Subcutaneous abdominal adipose tissue (tissue), 5 donors: ENCODE measurements at regions not wholly inside any gene's neighbourhood (a gene's known extent, or its start where the extent isn't known, plus 50 kb on each side); places are given as distances from the start of the nearest gene placed in this dataset.

Source experiments
- H3K27ac ChIP-seq: one replicate; pipeline ENCODE4 v1.7.0; 2013; ENCODE audit warnings: low read depth, mild to moderate bottlenecking, inconsistent platforms, low read length, moderate library complexity
- H3K27me3 ChIP-seq, 5 donors: one replicate each; pipeline ENCODE4 v1.7.0; 2013; ENCODE audit warnings: low read length in 5 of 5, inconsistent platforms in 1 of 5; ENCODE audit not compliant: control insufficient read depth in 5 of 5, insufficient read depth in 4 of 5
- H3K36me3 ChIP-seq, 5 donors: one replicate each; pipeline ENCODE4 v1.7.0; 2013; ENCODE audit warnings: low read length in 5 of 5; ENCODE audit not compliant: control insufficient read depth in 5 of 5, insufficient read depth in 5 of 5
- H3K4me1 ChIP-seq, 5 donors: one replicate each; pipeline ENCODE4 v1.7.0; 2013; ENCODE audit warnings: low read length in 5 of 5, mild to moderate bottlenecking in 3 of 5, moderate library complexity in 1 of 5; ENCODE audit not compliant: control insufficient read depth in 5 of 5, insufficient read depth in 5 of 5
- H3K4me3 ChIP-seq, 5 donors: one replicate each; pipeline ENCODE4 v1.7.0; 2013; ENCODE audit warnings: low read length in 5 of 5, low read depth in 1 of 5
- H3K9ac ChIP-seq, 5 donors: one replicate each; pipeline ENCODE4 v1.7.0; 2013; ENCODE audit warnings: low read length in 5 of 5, mild to moderate bottlenecking in 4 of 5, moderate library complexity in 3 of 5
- H3K9me3 ChIP-seq, 5 donors: one replicate each; pipeline ENCODE4 v1.7.0; 2013; ENCODE audit warnings: low read length in 5 of 5; ENCODE audit not compliant: control insufficient read depth in 5 of 5
- donor health status: healthy.
- donor health status: healthy.
- donor health status: healthy.
- donor health status: healthy.
- donor health status: healthy.

DNA sequence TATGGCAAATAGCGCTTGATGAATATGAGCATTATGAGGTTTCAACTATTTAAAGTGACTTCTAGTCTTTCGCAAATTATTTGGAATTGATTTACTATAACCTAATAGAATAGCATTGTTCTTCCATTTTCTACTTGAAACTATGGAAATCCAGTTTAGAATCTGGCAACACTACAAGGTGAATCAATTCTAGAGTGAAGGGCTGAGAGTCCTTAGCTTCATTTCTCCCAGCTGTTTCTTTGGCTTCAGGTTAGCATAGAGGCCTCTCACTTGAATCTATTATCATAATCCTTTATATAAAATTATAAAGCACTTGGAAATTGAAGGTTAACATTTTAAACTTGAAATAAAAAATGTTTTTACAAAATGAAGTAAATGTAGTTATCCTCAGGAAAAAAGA is 318.8 kb downstream of the CCDC85A start:
- no peaks in the 10 kb centered on the region for H3K4me1 ChIP-seq

DNA sequence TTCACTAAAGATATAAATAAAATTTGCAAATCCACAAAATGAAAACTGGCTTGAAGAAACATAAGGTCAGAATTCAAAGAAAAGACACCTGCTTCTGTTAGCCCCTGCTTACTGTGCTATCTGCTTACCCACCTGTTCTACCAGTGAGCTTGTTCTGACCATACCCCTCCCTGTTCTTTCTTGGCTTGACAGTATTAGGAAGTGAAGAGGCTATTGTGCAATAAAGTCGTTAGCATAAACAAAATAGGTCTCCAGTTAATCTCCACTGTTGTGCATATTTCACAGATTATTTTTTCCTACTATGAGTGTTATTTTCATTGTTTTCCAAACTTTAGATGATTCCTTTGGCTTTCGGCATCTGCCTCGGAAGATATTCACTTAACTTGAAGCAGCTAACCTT is 322.1 kb downstream of the CCDC85A start:
- Histone ChIP-seq H3K9me3 (no peaks in the 10 kb centered on the region), H3K9ac (no peak overlapping the region), H3K27me3 (no peaks in the 10 kb centered on the region), H3K36me3 (no peaks in the 10 kb centered on the region), H3K27ac (no peak overlapping the region), H3K4me3 (no peak overlapping the region), H3K4me1 (no peaks in the 10 kb centered on the region)

More for the DNA sequence above, 318.8 kb downstream of the CCDC85A start:
- no peak overlapping the region for H3K9ac ChIP-seq
- no peak overlapping the region for H3K4me3 ChIP-seq
- H3K27me3 ChIP-seq = no peaks in the 10 kb centered on the region
- no peak overlapping the region for H3K27ac ChIP-seq
- H3K9me3 ChIP-seq = peaks cover 0 to 3% (median 0%) of the 10 kb centered on the region in 5 donors
- no peaks in the 10 kb centered on the region for H3K36me3 ChIP-seq

DNA sequence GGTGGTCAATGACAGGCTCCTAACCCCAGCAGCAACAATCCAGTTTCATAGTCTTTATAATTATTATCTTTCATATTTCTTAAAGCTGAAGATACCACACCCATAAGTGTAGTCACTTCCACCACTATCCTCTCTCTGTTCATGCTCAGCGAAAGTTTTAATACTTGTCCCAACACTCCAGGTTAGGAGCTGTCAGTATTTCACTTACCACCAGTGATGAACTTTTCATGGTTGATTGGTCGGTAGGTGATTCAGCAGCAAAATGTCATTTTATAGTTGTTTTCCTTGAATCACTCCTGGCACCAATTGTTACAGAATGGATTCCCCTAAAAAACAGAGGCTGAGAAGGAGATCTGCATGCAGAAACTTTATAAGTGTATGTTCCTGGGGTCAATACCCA is 324.9 kb downstream of the CCDC85A start:
- H3K27me3 ChIP-seq = no peaks in the 10 kb centered on the region
- H3K9ac ChIP-seq = no peak overlapping the region
- no peaks in the 10 kb centered on the region for H3K36me3 ChIP-seq
- H3K27ac ChIP-seq = no peak overlapping the region
- H3K4me1 ChIP-seq = no peaks in the 10 kb centered on the region
- no peak overlapping the region for H3K4me3 ChIP-seq
- no peaks in the 10 kb centered on the region for H3K9me3 ChIP-seq

DNA sequence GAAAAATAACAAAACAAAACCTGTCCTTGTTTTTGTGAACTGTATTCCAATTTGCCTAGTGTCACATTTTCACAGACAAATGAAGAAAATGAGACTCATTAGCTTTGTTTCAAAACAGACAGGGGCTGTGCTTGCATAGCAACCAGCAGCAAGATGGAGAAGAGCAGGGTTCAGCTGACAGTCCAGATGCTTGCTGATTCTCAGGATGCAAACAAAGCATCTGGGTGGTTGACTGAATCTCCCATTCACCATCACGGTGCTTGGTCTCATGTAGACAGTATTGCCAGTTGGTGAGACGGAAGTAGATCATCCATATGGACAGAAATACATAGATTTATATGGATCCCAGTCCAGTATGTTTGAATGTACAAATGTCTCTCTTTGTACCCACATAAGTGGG is 326.8 kb downstream of the CCDC85A start:
- Histone ChIP-seq H3K4me3 (no peak overlapping the region), H3K9me3 (no peaks in the 10 kb centered on the region), H3K9ac (no peak overlapping the region), H3K27me3 (no peaks in the 10 kb centered on the region), H3K4me1 (peaks cover 0 to 5% (median 0%) of the 10 kb centered on the region in 5 donors), H3K36me3 (no peaks in the 10 kb centered on the region), H3K27ac (no peak overlapping the region)

DNA sequence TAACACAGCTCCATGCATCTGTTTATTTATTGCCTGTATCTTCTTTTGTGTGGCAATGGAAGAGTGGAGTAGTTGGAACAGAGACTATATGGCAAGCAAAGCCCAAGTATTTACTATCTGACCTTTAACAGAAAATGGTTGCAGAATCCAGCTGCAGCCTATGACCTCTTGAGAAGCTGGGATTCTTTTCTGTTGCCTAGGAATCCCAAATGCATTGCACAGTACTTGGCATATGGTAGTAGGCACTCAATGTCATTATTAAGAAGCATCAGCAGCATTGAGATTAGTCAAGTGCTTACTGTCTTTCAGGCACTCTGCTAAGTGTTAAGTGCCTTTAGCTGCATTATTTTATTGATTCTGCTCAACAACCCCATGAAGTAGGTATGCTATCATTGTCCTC is 331.6 kb downstream of the CCDC85A start:
- no peaks in the 10 kb centered on the region for H3K9me3 ChIP-seq
- no peak overlapping the region for H3K4me3 ChIP-seq
- no peak overlapping the region for H3K9ac ChIP-seq
- no peak overlapping the region for H3K27ac ChIP-seq
- no peaks in the 10 kb centered on the region for H3K36me3 ChIP-seq
- no peaks in the 10 kb centered on the region for H3K27me3 ChIP-seq
- H3K4me1 ChIP-seq = peaks cover 0 to 20% (median 10%) of the 10 kb centered on the region in 5 donors

DNA sequence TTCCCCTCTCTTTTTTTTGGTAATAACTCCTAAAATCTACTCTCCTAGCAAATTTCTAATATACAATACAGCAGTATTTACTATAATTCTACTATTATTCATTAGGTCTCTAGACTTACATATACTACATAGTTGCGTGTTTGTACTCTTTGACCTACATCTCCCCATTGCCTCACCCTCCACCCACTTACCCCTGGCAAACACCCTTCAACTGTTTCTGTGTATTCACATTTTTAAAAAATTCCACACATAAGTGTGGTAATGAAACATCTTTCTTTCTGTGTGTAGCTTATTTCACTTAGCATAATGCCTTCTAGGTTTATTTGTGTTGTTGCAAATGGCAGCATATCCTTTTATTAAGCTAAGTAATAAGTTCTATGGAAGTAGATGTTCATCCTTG is 336.0 kb downstream of the CCDC85A start:
- peaks cover 3 to 28% (median 17%) of the 10 kb centered on the region in 5 donors for H3K4me1 ChIP-seq
- no peaks in the 10 kb centered on the region for H3K9me3 ChIP-seq
- no peak overlapping the region for H3K27ac ChIP-seq
- no peaks in the 10 kb centered on the region for H3K36me3 ChIP-seq
- H3K4me3 ChIP-seq = no peak overlapping the region
- no peak overlapping the region for H3K9ac ChIP-seq
- H3K27me3 ChIP-seq = no peaks in the 10 kb centered on the region

DNA sequence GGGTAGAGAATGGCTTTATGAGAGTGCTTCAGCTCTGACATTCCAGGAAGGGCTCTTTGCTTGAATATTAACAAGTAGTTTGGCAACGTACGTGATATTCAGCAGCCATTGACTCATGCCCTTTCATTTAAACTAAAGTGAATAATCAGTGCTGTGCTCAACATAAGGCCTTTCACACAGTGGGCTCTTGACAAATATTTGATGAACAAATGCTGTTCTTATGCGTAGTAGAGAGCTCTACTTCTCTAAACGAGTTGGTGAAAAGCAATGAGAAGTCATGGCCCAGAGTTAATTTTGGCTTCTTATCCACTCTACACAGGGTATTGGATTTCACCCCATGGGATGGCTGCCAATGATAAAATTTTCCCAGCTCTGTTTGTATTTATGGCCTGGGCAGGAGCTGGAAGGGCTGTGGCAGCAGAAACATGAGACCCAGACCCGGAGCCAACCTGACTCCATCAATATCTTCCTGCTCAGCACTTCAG is 338.9 kb downstream of the CCDC85A start:
- Histone ChIP-seq H3K27me3 (no peaks in the 10 kb centered on the region), H3K36me3 (no peaks in the 10 kb centered on the region), H3K4me1 (peaks cover 3 to 21% (median 9%) of the 10 kb centered on the region in 5 donors), H3K4me3 (no peak overlapping the region), H3K9ac (peak overlapping the region in 1 of 5 donors; percentile 26), H3K9me3 (no peaks in the 10 kb centered on the region), H3K27ac (peak overlapping the region; percentile 56)

DNA sequence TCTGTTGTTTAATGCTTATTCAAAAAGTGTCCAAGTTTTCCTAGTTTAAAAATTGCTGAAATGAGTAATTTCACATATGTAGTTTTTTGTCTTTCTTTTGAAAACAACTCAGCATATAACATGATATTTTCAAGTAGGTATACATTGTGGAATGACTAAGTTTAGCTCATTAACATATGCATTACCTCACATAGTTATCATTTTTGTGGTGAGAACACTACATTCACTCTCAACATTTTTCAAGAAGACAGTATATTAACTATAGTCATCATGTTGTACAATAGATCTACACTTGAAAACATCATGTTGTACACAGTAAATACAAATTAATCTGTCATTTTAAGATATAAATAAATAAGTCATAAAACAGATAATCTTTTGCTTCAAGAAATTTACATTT is 340.0 kb downstream of the CCDC85A start:
- H3K9me3 ChIP-seq = no peaks in the 10 kb centered on the region
- H3K4me3 ChIP-seq = no peak overlapping the region
- H3K9ac ChIP-seq = no peak overlapping the region
- no peaks in the 10 kb centered on the region for H3K27me3 ChIP-seq
- H3K27ac ChIP-seq = no peak overlapping the region
- H3K4me1 ChIP-seq = peaks cover 3 to 21% (median 9%) of the 10 kb centered on the region in 5 donors
- H3K36me3 ChIP-seq = no peaks in the 10 kb centered on the region

DNA sequence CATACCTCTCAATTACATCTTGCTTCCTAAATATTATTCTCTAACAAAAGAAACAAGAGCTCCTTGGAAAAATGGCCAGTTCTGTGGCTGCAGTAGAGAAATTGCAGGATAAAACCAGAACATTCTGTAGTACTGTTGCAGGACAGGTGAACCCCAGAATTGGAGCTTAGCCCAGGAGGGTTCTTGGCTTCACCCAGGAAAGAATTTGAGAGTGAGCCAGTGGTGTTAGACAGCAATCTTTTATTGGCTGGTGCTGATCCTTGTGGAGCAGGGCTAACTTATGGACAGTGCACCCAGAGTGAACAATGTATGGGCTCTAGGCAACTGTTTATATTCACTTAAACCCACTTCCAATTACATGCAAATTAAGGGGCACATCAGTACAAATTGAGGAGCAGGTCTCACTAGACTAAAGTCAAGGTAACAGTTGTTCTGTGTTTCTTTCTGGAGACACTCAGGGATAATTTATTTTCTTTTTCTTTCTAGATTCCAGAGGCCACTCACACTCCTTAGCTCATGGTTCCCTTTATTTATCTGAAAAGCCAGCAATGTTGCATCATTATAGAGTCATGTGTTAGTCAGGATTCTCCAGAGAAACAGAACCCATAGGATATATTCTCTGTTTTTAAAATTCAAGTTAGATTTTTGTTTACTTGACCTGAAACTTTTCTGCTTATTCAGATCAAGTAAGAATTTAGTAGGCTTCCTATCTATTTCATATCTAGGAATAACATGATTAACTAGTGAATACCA is 348.1 kb downstream of the CCDC85A start:
- Histone ChIP-seq H3K4me1 (no peaks in the 10 kb centered on the region), H3K9me3 (no peaks in the 10 kb centered on the region), H3K27ac (no peak overlapping the region), H3K4me3 (no peak overlapping the region), H3K36me3 (no peaks in the 10 kb centered on the region), H3K9ac (no peak overlapping the region), H3K27me3 (no peaks in the 10 kb centered on the region)

DNA sequence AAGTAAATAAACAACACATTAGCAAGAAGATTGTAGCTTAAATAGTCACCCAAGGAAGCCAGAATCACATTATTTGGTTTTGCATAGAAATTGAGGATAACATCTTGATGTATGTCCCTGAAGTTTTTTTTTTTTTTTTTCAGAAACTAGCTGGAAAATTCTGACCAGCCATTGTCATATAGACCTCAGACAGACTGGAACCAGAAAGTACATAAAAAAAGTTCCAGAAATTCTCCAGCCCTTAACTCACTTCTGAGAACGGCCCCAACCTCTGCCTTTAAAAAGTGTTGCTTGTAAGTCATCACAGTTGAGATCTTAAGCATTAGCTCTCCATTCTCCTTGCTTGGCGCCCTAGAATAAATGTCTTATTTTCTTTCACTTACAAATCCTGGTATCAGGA is 350.5 kb downstream of the CCDC85A start:
- Histone ChIP-seq H3K36me3 (no peaks in the 10 kb centered on the region), H3K4me1 (no peaks in the 10 kb centered on the region), H3K4me3 (no peak overlapping the region), H3K27me3 (no peaks in the 10 kb centered on the region), H3K9ac (no peak overlapping the region), H3K27ac (no peak overlapping the region), H3K9me3 (no peaks in the 10 kb centered on the region)
